Muscle of back (tissue), 3 donors: ENCODE measurements at regions not wholly inside any gene's neighbourhood (a gene's known extent, or its start where the extent isn't known, plus 50 kb on each side); places are given as distances from the start of the nearest gene placed in this dataset.

Experiments used
- DNase-seq, 3 donors: peaks; one replicate each; pipeline versions ENCODE4 v3.0.0 to v3.0.0-alpha.2; 2013

DNA sequence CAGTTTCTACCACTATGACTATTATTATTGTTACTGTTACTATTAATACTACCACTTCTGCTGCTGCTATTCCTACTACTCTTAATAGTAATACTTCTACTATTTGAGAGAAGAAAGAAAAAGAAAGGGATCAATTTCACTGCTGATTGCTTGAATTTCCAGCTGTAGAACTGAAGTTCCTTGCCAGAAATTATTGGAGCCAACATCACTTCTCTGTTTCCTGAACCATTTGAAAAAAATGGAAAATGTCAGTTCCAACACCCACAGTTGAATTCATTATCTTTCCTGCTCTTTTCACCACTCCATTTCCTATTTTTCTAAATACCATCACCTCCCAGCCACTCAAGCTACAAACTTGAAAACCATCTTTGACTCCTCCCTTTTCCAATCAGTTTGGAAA is 54.1 kb upstream of the PIK3C2G start:
- DNase-seq = peak in 2 of 3 donors; percentile 66 to 77

DNA sequence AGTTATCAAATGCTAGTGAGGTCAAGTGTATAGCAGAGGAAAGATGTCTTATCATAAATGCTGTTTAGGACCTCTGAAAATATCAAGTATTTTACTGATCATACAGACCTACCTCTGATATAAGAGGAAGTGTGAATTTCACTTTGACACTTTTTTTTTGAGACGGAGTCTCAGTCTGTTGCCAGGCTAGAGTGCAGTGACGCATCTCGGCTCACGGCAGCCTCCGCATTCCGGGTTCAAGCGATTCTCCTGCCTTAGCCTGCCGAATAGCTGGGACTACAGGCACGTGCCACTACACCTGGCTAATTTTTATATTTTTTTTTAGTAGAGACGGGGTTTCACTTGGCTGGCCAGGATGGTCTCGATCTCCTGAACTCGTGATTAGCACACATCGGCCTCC is 55.1 kb upstream of the PIK3C2G start:
- DNase-seq = no peak

DNA sequence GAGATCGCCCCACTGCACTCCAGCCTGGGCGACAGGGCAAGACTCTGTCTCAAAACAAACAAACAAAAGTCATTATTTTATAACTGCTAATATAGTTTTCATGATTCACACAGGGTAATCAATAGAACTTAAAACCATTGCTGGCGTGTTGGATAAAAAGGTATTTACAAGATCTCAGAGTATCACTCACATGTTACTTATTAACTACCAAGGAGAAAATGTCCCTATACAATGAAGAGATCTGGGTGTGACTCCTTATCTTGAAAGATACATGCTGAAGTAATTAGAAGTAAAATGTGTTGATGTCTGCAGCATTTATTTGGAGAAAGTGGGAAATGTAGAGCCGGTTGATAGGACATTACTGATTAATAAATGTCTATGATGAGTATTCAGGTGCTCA is 57.3 kb upstream of the PIK3C2G start:
- DNase-seq = no peak

DNA sequence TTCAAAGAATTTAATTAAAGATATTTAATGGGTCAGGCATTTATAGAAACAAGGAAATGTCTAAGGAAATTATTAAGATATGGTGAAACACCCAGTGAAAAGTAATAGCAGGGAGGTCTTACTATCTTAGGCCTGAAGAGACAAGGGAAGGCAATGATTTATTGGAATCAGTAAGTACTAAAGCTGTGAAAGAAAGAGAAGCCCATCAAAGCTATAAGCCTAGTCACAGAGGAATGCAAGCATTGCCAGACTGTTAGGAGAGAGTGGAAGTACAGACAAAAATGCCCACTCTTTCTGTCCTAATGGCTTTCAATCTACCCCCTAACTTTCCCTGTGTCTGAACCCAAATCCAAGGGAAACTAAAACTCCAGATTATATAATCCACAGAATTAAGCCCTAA is 69.2 kb upstream of the PIK3C2G start:
- no peak for DNase-seq

DNA sequence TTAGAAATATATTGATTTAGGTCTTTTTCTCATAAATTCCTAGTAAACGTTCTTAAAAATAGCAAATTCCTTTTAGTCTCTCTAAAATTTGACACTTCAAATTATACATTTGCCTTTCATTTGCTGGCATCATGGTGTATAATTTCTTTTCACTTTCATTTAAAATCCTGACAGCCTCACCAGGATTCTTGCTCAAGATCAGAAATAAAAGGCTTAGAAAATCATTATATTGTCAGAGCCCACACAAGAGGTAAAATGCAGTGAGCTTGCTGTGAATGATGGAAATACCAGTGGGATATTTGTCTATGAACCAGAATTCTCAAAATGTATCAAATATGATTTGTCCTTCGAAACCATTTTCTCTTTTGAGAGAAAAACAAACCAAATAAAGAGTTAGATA is 78.2 kb upstream of the PIK3C2G start:
- DNase-seq = no peak

DNA sequence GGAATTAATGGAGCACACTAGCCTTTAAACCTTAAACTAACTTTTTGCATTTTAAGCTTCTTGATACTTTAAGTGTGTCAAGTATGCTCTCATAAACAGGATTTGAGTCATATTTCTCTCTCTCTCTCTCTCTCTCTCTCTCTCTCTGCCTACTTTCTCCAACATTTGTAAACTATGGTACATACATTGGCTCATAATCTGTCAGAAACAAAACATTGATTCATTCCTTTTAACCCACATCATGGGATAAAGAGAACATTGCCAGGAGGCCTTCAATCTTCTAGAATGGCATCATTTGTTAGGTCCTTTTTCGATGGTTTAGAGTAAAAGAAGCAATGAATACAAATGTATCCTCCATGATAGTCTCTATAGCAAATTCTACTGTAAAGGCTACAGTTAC is 81.6 kb upstream of the RERGL start:
- DNase-seq = peak in 1 of 3 donors; percentile 12

DNA sequence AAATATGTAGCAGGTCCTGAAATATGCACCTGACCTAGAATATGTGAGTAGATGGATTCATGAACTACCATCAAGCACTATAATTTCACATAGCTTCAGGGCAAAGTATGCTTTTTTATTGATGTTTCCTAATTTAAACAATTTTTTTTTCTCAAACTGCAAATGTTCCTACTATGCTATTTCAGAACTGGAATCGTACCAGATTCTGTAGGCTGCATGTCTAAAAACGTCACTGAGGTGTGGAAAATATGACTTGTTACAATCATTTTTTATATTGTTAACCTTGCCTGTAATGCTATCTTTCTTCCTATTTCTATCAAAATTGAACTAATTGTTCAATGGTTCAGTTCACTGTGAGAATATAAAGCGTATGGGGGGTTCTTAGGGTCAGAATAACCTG is 78.0 kb upstream of the RERGL start:
- no peak for DNase-seq

DNA sequence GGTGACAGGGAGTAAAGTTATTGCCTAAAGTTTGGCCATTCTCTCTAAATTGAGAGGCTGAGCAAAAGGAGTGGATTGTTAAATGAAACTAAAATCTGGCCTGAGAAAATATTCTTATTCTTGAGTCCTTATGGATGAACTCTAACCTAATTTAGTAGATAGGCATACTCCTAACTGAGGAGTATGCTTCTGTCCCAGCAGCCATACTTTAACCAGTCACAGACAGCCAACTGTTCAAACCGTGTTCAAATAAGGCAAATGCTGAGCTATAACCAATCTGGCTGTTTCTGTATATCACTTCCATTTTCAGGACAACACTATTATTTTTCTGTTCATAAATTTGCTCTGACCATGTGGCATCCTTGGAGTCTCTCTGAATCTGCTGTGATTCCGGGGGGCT is 75.9 kb upstream of the RERGL start:
- no peak for DNase-seq

DNA sequence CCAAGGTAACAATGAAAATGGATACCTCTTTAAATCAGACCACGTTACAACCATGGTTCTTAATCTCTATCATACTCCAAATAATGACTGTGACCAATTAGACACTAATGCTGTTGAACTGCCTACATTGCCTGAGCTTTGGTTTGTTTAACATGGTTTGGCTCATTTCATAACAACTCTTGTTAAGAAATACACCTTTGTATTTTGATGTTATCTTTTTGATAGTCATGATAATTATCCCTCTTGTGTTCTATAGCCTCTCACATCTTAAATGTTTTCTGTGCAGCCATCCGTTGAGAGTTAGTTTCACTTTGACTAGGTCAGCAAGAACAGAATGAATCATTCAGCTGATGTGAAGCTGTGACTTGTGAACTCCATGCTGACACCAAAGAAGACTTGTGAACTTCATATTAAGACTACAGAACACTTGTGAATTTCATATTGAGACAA is 75.5 kb upstream of the RERGL start:
- peak; percentile 12 to 48 (median 15) for DNase-seq

DNA sequence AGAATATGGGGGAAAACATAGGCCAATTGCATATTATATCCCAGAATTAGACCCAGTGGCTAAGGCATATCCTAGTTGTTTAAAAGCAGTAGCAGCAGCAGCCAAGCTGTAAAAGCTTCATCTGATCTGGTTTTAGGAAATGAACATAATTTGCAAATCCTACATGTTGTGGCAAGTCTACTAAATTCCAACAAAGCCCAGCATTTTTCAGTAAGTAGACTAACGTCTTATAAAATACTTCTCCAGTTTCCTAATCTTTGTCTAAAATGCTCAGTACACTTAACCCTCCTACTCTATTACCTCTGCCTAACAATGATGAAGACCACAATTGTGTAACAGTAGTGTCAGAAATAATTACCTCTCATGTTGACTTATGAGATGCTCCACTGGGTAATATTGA is 70.9 kb upstream of the RERGL start:
- no peak for DNase-seq

DNA sequence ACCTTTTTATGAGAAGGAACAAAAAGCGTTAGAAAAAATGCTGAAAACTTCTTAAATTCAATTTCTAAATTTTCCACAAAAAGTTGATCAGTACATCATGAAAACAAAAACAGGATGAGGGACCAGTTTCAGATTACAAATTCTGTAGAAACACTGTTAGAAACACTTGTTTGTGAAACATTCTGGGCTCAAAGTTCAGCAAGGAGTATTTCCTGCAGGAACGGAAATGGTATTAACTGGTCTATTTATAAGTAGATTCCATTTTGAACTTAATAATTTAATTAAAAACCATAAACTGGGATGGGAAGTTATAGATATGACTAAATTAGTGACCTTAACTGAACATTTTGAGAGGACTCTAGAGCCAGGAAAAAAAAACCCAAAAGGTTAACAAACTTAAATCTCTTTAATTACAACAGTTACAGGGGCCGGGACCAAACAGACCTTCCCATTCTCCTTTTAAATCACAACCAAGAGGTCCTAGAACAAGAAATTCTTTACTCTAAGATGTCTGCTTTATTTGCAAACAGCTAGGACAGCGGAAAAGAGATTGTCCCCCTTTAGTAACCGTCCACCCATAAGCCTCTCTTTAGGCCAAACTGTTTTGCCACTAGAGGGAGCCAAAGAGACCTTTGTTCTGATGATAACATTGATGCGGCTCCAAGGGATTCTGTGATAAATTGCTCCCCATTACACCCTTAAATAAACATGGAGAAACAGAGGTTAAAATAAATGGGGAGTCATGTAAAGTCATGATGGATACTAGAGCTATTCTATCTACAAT is 69.0 kb upstream of the RERGL start:
- DNase-seq = no peak

DNA sequence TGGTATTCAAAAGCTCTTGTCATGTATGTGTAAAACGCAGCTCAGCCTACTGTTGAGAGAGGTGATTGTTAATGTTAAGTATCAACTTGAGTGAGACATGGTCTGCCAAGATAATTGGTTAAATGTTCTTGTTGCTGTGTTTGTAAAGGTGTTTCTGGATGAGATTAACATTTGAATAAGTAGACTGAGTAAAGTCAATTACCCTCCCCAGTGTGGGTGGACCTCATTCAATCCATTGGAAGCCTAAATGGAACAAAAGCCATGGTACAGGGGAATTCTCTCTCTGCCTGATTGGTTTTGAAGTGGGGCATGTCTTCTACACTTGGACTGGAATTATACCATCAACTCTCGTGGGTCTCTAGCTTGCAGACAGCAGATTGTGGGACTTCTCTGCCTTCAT is 63.8 kb upstream of the RERGL start:
- DNase-seq = no peak

DNA sequence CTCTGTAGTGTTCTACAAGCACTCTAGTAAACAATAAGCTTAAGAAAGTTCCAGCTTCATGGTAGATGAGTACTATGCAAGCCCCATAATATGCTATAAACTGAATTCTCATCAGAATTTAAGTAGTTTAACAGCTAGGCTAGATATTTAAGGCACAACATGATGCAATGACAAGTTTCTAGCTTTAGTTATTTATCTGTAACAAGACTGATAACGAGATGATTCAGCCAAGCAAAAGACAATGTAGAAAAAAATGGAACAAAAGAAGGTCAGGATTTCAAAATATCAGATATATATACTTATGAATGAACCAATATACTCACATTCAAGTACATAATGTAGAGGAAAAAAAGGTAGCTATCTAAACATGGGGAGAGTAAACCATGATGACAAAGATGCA is 61.0 kb upstream of the RERGL start:
- DNase-seq = no peak

DNA sequence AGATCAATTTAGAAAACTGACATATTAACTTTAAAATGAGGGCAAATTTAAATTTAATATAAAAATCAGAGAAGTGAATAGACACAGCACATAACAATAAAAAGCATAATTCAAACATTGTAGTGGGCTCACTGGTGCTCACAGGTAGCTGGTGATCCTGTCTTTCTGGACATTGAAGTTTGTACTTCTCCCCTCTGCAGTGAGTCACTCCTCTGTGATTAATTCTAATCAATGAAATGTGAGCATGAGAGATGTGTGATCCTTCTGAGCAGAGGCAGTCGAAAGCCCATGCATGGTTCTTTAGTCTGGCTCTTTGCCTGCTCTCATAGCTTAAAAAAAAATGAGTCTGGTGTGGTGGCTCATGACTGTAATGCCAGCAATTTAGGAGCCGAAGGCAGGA is 59.0 kb upstream of the RERGL start:
- DNase-seq = no peak

DNA sequence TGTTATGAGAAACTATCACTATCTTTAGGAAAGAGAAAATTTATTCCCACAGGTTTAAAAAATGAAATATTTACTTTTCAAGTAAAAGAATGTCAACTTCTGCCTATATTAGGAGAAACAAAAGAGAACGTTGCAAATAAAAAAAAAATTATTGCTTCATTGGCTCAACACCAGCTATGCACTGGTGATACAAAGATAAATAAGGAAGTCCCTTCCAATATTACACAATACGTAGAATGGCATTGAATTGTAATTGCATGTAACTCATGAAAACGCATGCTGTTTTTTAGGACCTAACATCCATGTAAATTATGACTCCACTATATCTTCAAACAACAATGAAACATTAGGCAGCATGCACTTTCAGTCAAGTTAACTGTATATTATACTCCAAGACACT is 56.4 kb upstream of the RERGL start:
- no peak for DNase-seq

DNA sequence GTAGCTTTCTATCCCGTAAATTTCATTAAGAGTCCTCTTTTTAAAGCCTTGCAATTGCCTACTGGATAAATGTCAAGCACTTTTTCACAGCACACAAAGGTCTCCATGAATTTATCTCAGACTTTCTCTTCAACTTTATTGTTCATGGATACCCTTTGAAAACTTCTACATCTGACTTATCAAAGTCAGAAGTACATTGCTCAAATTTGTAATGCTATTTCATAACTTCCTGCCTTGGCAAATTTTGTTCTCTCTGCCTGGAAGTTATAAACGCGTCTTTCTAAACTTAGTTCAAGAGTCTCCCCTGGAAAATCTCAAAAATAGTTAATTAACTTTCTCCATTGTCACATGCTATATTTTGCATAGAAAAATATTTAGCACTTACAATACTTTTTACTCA is 55.9 kb upstream of the RERGL start:
- DNase-seq = no peak

DNA sequence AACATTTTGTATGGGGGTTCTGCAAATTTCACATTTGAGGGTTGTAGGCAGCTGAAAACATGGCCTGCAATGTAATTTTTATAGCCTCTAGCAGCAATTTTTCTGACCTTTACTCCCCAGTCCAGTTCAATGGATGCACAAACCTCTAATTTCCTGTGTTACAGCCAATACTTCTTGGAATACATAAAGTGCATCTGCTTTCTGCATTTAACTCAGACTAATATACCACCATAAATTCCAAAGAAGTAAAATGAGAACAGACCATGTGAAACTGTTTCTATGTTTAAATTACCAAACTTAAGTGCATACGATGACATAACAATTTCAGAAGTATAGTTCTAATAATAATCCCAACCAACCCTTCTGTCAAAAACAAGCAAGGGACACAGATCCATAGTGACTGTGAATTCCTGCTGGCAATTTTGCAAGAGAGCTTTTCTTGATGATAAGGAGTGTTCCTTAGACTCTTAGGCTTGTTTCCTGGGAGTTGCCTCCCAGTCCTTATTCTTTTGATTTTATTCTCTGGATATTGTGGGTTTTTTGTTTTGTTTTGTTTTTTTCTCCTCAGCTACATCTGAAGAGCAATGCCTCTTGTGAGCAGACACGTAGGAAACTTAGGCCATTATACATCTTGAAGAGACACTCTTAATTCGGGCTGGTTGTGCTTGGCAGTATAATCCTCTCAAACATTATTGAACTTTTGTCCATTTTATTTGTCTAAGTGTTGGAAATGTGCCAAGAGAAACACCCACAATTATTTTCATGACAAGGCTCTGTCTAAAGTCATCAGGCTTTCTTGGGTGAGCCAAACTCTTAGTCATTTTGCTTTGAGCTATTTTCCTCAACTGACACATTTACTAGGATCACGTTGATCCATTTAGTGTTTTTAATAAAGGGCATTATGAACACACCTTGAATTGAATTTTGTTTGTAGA is 51.3 kb upstream of the RERGL start:
- peak; percentile 32 to 81 (median 51) for DNase-seq

DNA sequence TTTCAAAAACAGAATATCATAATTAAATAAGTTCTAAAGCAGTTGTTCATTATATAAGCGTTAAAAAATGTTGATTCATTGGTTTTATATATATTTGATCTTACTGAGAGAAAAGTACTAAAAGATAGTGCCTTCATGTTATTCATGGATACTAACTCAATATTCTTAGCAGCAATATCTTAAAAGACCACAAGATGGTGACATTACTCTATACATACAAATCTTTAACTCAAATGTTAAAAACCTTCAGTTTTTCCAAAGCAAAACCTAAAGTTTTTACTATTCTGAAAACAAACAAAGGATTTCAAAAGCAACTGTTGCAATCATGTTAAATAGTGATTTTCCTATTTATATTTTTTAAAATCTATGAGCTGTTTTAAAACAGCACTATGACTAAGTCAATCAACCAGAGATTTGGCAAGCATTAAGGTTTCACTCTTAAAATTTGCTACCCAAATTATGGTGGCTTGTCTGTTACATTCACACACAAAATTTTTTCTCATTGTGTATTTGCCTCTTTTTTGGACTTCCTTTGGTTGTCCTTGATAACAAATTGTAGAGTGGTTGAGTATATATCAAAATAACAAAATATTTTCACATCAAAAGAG is 50.1 kb upstream of the RERGL start:
- peak; percentile 33 to 67 (median 45) for DNase-seq
